ENCODE measurements at regions not wholly inside any gene's neighbourhood (a gene's known extent, or its start where the extent isn't known, plus 50 kb on each side); places are given as distances from the start of the nearest gene placed in this dataset.
"Not testable (repeated sequence)": the region's sequence is repeated elsewhere in the genome, so short reads cannot be mapped to it uniquely, and the experiment has no call there.

- DNase-seq, result no peak
Measured at GRCh38 chr22:48425091-48425506, 1402.6 kb downstream of the BRD1 start.

GRCh38 chr22:48424661-48425060 lies 1403.0 kb downstream of the BRD1 start:
- no peak for DNase-seq

GRCh38 chr22:48424201-48424627 lies 1403.5 kb downstream of the BRD1 start:
- DNase-seq, result no peak

GRCh38 chr22:48423481-48423911 lies 1404.2 kb downstream of the BRD1 start:
- DNase-seq, result no peak

GRCh38 chr22:48422900-48423480 lies 1404.7 kb downstream of the BRD1 start:
- DNase-seq, result no peak

GRCh38 chr22:48418831-48419230 lies 1408.8 kb downstream of the BRD1 start:
- DNase-seq, result no peak

- no peak for DNase-seq
Measured at GRCh38 chr22:48417225-48418070, 1410.2 kb downstream of the BRD1 start.

- DNase-seq, result no peak
Measured at GRCh38 chr22:48416396-48417224, 1411.1 kb downstream of the BRD1 start.

- no peak for DNase-seq
Measured at GRCh38 chr22:48415520-48415919, 1412.2 kb downstream of the BRD1 start.

GRCh38 chr22:48414651-48415050 lies 1413.0 kb downstream of the BRD1 start:
- DNase-seq, result no peak

- not testable (repeated sequence) for DNase-seq
Measured at GRCh38 chr22:48412931-48413330, 1414.7 kb downstream of the BRD1 start.

- no peak for DNase-seq
Measured at GRCh38 chr22:48410536-48410935, 1417.1 kb downstream of the BRD1 start.

GRCh38 chr22:48407256-48407955 lies 1420.3 kb downstream of the BRD1 start:
- no peak for DNase-seq

GRCh38 chr22:48406161-48406560 lies 1421.5 kb downstream of the BRD1 start:
- no peak for DNase-seq

- DNase-seq, result no peak
Measured at GRCh38 chr22:48405741-48406140, 1421.9 kb downstream of the BRD1 start.

GRCh38 chr22:48404801-48405447 lies 1422.7 kb downstream of the BRD1 start:
- no peak for DNase-seq

GRCh38 chr22:48403521-48404403 lies 1423.9 kb downstream of the BRD1 start:
- no peak for DNase-seq

- DNase-seq, result no peak
Measured at GRCh38 chr22:48402591-48403031, 1425.1 kb downstream of the BRD1 start.

GRCh38 chr22:48401523-48401922 lies 1426.2 kb downstream of the BRD1 start:
- not testable (repeated sequence) for DNase-seq

GRCh38 chr22:48398181-48398905 lies 1429.3 kb downstream of the BRD1 start:
- DNase-seq, result no peak

Data from NCI-H1105 (cell line).